Naive thymus-derived CD4-positive, alpha-beta T cell (primary cell): ENCODE measurements at regions not wholly inside any gene's neighbourhood (a gene's known extent, or its start where the extent isn't known, plus 50 kb on each side); places are given as distances from the start of the nearest gene placed in this dataset.

ENCODE experiments used
- ATAC-seq: fragments of 150-1000 bp; cut with Tn5 transposase; 2 replicates; pipeline ENCODE4 v1.10.0; 2021; ENCODE audit warnings: mild to moderate bottlenecking, moderate library complexity
- CTCF ChIA-PET: fragments of 350-600 bp; sonication (Branson Sonifier 250); formaldehyde crosslinking; loops from one replicate; lab custom pipeline; 2021; ENCODE audit warnings: antibody characterized with exemption; lab: Charles Lee
- POLR2A ChIA-PET: fragments of 350-600 bp; sonication (Branson Sonifier 250); formaldehyde crosslinking; loops from one replicate; lab custom pipeline; 2021; ENCODE audit warnings: antibody characterized with exemption, inconsistent platforms; lab: Charles Lee
- DNase-seq, 9 donors: peaks; one replicate each; pipeline versions ENCODE4 v3.0.0 to v3.0.0-alpha.2; 2020 to 2022; ENCODE audit warnings: mixed read lengths in 1 of 9
- H3K27ac ChIP-seq: one replicate; pipeline ENCODE4 v1.7.0; 2013; ENCODE audit warnings: mild to moderate bottlenecking, low read depth, low read length, moderate library complexity
- H3K27me3 ChIP-seq, 2 donors: one replicate each; pipeline ENCODE4 v1.7.0; 2013; ENCODE audit warnings: low read length in 2 of 2, mild to moderate bottlenecking in 2 of 2, moderate library complexity in 2 of 2; ENCODE audit not compliant: control insufficient read depth in 2 of 2, insufficient read depth in 2 of 2
- H3K36me3 ChIP-seq, 3 experiments: 1 replicate in 2 of 3; 2 replicates in 1 of 3; pipeline ENCODE4 v1.7.0; 2013; ENCODE audit warnings: low read length in 3 of 3, mild to moderate bottlenecking in 3 of 3, moderate library complexity in 1 of 3; ENCODE audit not compliant: insufficient read depth in 3 of 3, control insufficient read depth in 2 of 3
- H3K4me1 ChIP-seq, 2 donors: one replicate each; pipeline ENCODE4 v1.7.0; 2013; ENCODE audit warnings: low read length in 2 of 2, mild to moderate bottlenecking in 2 of 2, moderate library complexity in 1 of 2; ENCODE audit not compliant: control insufficient read depth in 2 of 2, insufficient read depth in 2 of 2
- H3K4me3 ChIP-seq: 2 replicates; pipeline ENCODE4 v1.7.0; 2013; ENCODE audit warnings: mild to moderate bottlenecking, low read length
- H3K9me3 ChIP-seq, 3 experiments: 1 replicate in 2 of 3; 2 replicates in 1 of 3; pipeline ENCODE4 v1.7.0; 2013; ENCODE audit warnings: low read length in 3 of 3; ENCODE audit not compliant: control insufficient read depth in 2 of 3
- H3K27ac Mint-ChIP-seq, 9 donors: one replicate each; pipeline ENCODE4 v1.8.0; 2020 to 2022; ENCODE audit warnings: mixed read lengths in 9 of 9, mild to moderate bottlenecking in 8 of 9, moderate library complexity in 5 of 9, inconsistent platforms in 2 of 9
- H3K27me3 Mint-ChIP-seq, 5 donors: one replicate each; pipeline ENCODE4 v1.8.0; 2021 to 2022; ENCODE audit warnings: mixed read lengths in 5 of 5, mild to moderate bottlenecking in 1 of 5
- H3K36me3 Mint-ChIP-seq, 5 donors: one replicate each; pipeline ENCODE4 v1.8.0; 2020 to 2022; ENCODE audit warnings: mixed read lengths in 5 of 5, mild to moderate bottlenecking in 3 of 5, inconsistent platforms in 1 of 5
- H3K4me1 Mint-ChIP-seq, 7 donors: one replicate each; pipeline ENCODE4 v1.8.0; 2020 to 2022; ENCODE audit warnings: mixed read lengths in 7 of 7, mild to moderate bottlenecking in 3 of 7, inconsistent platforms in 1 of 7
- H3K4me3 Mint-ChIP-seq, 10 donors: one replicate each; pipeline ENCODE4 v1.8.0; 2020 to 2022; ENCODE audit warnings: mild to moderate bottlenecking in 10 of 10, mixed read lengths in 10 of 10, moderate library complexity in 6 of 10, inconsistent platforms in 2 of 10
- H3K9me3 Mint-ChIP-seq, 11 donors: one replicate each; pipeline ENCODE4 v1.8.0; 2020 to 2022; ENCODE audit warnings: mixed read lengths in 11 of 11, mild to moderate bottlenecking in 4 of 11, inconsistent platforms in 1 of 11, moderate library complexity in 1 of 11
- intact Hi-C, 2 donors: fragments of 100-400 bp; cut with micrococcal nuclease; formaldehyde crosslinking; loops; one replicate each; pipeline ENCODE4 v1.15.1; 2023

DNA sequence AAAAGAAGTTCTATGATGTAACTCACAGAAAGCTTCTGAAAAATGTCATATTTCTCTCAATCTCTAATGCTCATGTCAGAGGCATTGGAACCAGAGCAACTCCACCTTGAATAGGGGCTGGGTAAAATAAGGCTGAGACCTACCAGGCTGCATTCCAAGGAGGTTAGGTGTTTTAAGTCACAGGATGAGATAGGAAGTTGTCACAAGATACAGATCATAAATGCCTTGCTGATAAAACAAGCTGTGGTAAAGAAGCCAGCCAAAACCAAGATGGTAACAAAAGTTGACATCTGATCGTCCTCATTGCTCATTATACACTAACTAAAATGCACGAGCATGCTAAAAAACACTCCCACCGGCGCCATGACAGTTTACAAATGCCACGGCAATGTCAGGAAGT is 411.1 kb upstream of the GRIA1 start:
- POLR2A ChIA-PET: no interaction called here
- Histone ChIP-seq H3K4me1 (no peaks in the 10 kb centered on the region), H3K27ac (no peak overlapping the region), H3K36me3 (no peaks in the 10 kb centered on the region), H3K4me3 (no peak overlapping the region), H3K9me3 (no peaks in the 10 kb centered on the region), H3K27me3 (no peaks in the 10 kb centered on the region)
- peaks cover 0 to 22% (median 5%) of the 10 kb centered on the region in 11 donors for H3K9me3 Mint-ChIP-seq
- no peak overlapping the region for H3K27ac Mint-ChIP-seq
- intact Hi-C loops: no loop called here
- H3K4me3 Mint-ChIP-seq: no peak overlapping the region
- no peak for DNase-seq
- ATAC-seq: no peak
- peaks cover 0 to 7% (median 0%) of the 10 kb centered on the region in 5 donors for H3K27me3 Mint-ChIP-seq
- no peaks in the 10 kb centered on the region for H3K4me1 Mint-ChIP-seq
- no peaks in the 10 kb centered on the region for H3K36me3 Mint-ChIP-seq
- CTCF ChIA-PET: no interaction called here

GRCh38 chr5:153080940-153081339 is 409.5 kb upstream of the GRIA1 start:
- peaks cover 0 to 7% (median 0%) of the 10 kb centered on the region in 5 donors for H3K27me3 Mint-ChIP-seq
- H3K4me3 Mint-ChIP-seq: no peak overlapping the region
- no peak overlapping the region for H3K4me3 ChIP-seq
- no peaks in the 10 kb centered on the region for H3K27me3 ChIP-seq
- intact Hi-C loops: no loop called here
- H3K36me3 Mint-ChIP-seq: no peaks in the 10 kb centered on the region
- H3K27ac ChIP-seq: no peak overlapping the region
- no peak for DNase-seq
- ChIA-PET CTCF (no interaction called here), POLR2A (no interaction called here)
- H3K9me3 Mint-ChIP-seq: peaks cover 0 to 22% (median 5%) of the 10 kb centered on the region in 11 donors
- H3K4me1 Mint-ChIP-seq: no peaks in the 10 kb centered on the region
- no peak overlapping the region for H3K27ac Mint-ChIP-seq
- no peaks in the 10 kb centered on the region for H3K36me3 ChIP-seq
- no peak for ATAC-seq
- H3K4me1 ChIP-seq: no peaks in the 10 kb centered on the region
- H3K9me3 ChIP-seq: no peaks in the 10 kb centered on the region

DNA sequence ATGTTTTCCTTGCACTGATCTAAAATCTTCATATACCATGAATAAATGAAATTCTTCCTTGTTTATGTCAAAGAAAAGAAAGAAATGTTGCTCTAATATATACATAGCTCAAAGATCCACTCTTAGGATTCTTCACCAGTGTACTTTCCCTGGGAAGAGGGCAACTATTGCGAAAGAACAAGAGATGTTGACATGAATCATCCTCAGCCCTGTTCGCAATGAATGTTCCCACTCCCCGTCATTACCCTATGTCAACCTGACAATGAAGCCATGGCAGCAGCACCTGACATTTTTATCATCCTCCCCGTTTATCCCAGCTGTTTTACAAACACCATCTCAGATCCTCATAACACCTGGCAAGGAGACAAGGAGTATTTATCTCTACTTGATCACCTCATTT is 409.1 kb upstream of the GRIA1 start:
- Mint-ChIP-seq H3K36me3 (no peaks in the 10 kb centered on the region), H3K4me3 (no peak overlapping the region), H3K9me3 (peaks cover 0 to 22% (median 5%) of the 10 kb centered on the region in 11 donors), H3K27ac (no peak overlapping the region), H3K27me3 (peaks cover 0 to 7% (median 0%) of the 10 kb centered on the region in 5 donors), H3K4me1 (no peaks in the 10 kb centered on the region)
- Histone ChIP-seq H3K27ac (no peak overlapping the region), H3K4me1 (no peaks in the 10 kb centered on the region), H3K9me3 (no peaks in the 10 kb centered on the region), H3K36me3 (no peaks in the 10 kb centered on the region), H3K27me3 (no peaks in the 10 kb centered on the region), H3K4me3 (no peak overlapping the region)
- ATAC-seq (no peak), DNase-seq (no peak)
- ChIA-PET POLR2A (no interaction called here), CTCF (no interaction called here)
- intact Hi-C loops: no loop called here

GRCh38 chr5:153084511-153084910 is 406.0 kb upstream of the GRIA1 start:
- POLR2A ChIA-PET: no interaction called here
- Histone ChIP-seq H3K27me3 (no peaks in the 10 kb centered on the region), H3K4me1 (no peaks in the 10 kb centered on the region), H3K9me3 (no peaks in the 10 kb centered on the region), H3K36me3 (no peaks in the 10 kb centered on the region), H3K27ac (no peak overlapping the region), H3K4me3 (no peak overlapping the region)
- no peaks in the 10 kb centered on the region for H3K36me3 Mint-ChIP-seq
- ATAC-seq (no peak), DNase-seq (no peak)
- CTCF ChIA-PET: no interaction called here
- H3K27me3 Mint-ChIP-seq: peaks cover 0 to 7% (median 0%) of the 10 kb centered on the region in 5 donors
- H3K4me3 Mint-ChIP-seq: no peak overlapping the region
- H3K27ac Mint-ChIP-seq: no peak overlapping the region
- no peaks in the 10 kb centered on the region for H3K4me1 Mint-ChIP-seq
- peaks cover 0 to 9% (median 3%) of the 10 kb centered on the region in 11 donors for H3K9me3 Mint-ChIP-seq
- intact Hi-C loops: no loop called here

DNA sequence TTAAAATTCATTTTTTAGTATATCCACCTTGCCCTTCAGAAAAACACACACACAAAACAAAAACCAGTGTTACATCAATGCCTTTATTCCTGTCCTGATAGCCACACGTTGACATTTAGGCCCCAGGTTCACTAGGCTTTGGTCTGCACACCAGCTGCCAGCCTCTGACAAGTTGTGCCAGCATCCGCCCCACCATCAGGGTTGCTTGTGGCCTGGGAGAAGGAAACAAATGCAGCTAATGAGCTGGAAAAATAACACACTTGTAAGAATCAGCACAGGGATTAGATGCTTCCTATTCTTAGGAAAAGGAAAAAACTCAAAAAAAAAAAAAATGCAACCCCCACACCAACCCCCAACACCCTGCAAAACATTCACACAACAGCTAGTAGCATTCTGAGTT is 404.0 kb upstream of the GRIA1 start:
- no peaks in the 10 kb centered on the region for H3K36me3 ChIP-seq
- Mint-ChIP-seq H3K9me3 (peaks cover 0 to 15% (median 3%) of the 10 kb centered on the region in 11 donors), H3K27ac (no peak overlapping the region), H3K36me3 (peaks cover 0 to 5% (median 0%) of the 10 kb centered on the region in 5 donors), H3K4me1 (no peaks in the 10 kb centered on the region), H3K4me3 (no peak overlapping the region), H3K27me3 (peaks cover 0 to 2% (median 0%) of the 10 kb centered on the region in 5 donors)
- POLR2A ChIA-PET: no interaction called here
- H3K4me1 ChIP-seq: no peaks in the 10 kb centered on the region
- no peak overlapping the region for H3K4me3 ChIP-seq
- ATAC-seq (no peak), DNase-seq (no peak)
- H3K27me3 ChIP-seq: no peaks in the 10 kb centered on the region
- no peak overlapping the region for H3K27ac ChIP-seq
- no peaks in the 10 kb centered on the region for H3K9me3 ChIP-seq
- intact Hi-C loops: no loop called here
- CTCF ChIA-PET: no interaction called here

- Histone ChIP-seq H3K36me3 (no peaks in the 10 kb centered on the region), H3K4me3 (no peak overlapping the region), H3K27me3 (no peaks in the 10 kb centered on the region), H3K27ac (no peak overlapping the region), H3K4me1 (no peaks in the 10 kb centered on the region), H3K9me3 (no peaks in the 10 kb centered on the region)
- Mint-ChIP-seq H3K27me3 (no peaks in the 10 kb centered on the region), H3K9me3 (peaks cover 0 to 21% (median 6%) of the 10 kb centered on the region in 11 donors), H3K27ac (no peak overlapping the region), H3K4me1 (no peaks in the 10 kb centered on the region), H3K4me3 (no peak overlapping the region), H3K36me3 (peaks cover 0 to 5% (median 0%) of the 10 kb centered on the region in 5 donors)
- ChIA-PET POLR2A (no interaction called here), CTCF (no interaction called here)
- intact Hi-C loops: no loop called here
- DNase-seq (no peak), ATAC-seq (no peak)
These were observed 401.9 kb upstream of the GRIA1 start for GRCh38 chr5:153088538-153088937.

GRCh38 chr5:153094333-153094732 is 396.1 kb upstream of the GRIA1 start:
- no peak for ATAC-seq
- no peaks in the 10 kb centered on the region for H3K27me3 Mint-ChIP-seq
- no peaks in the 10 kb centered on the region for H3K36me3 ChIP-seq

More at GRCh38 chr5:153094333-153094732, 396.1 kb upstream of the GRIA1 start:
- POLR2A ChIA-PET: no interaction called here
- Mint-ChIP-seq H3K27ac (no peak overlapping the region), H3K4me1 (no peaks in the 10 kb centered on the region), H3K36me3 (peaks cover 0 to 5% (median 0%) of the 10 kb centered on the region in 5 donors), H3K4me3 (no peak overlapping the region), H3K9me3 (peaks cover 0 to 25% (median 9%) of the 10 kb centered on the region in 11 donors)
- DNase-seq: no peak
- intact Hi-C loops: no loop called here
- no peaks in the 10 kb centered on the region for H3K9me3 ChIP-seq
- H3K27ac ChIP-seq: no peak overlapping the region
- H3K4me1 ChIP-seq: no peaks in the 10 kb centered on the region
- no peaks in the 10 kb centered on the region for H3K27me3 ChIP-seq
- H3K4me3 ChIP-seq: no peak overlapping the region
- CTCF ChIA-PET: no interaction called here
